HG03575 (cell line): ENCODE measurements at regions not wholly inside any gene's neighbourhood (a gene's known extent, or its start where the extent isn't known, plus 50 kb on each side); places are given as distances from the start of the nearest gene placed in this dataset.
"Not testable (repeated sequence)": the region's sequence is repeated elsewhere in the genome, so short reads cannot be mapped to it uniquely, and the experiment has no call there.

Experiments
- ATAC-seq: cut with Tn5 transposase; IDR thresholded peaks from one replicate; pipeline ENCODE4 v1.9.1; 2021; ENCODE audit not compliant: unreplicated experiment, insufficient number of reproducible peaks, low FRiP score; ENCODE audit errors: extremely low read depth

DNA sequence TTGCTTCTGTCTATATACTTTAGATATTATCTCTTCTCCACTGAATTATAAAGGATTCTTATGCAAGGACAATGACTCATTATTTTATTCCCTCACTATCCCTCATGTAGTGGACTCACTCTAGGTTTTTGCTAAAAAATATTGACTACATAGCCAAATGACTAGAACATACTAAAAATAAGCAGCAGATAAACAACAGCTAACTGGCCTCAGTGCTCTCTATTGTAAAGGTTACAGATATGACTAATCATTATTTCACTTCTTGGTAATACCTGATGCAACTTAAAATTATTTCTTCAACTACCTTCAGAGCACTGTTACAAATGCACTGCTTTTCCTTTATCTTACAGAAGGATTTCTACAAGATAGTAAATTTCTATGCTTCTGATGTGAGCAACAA lies 147.6 kb upstream of the DEPDC1 start:
- no peak for ATAC-seq

DNA sequence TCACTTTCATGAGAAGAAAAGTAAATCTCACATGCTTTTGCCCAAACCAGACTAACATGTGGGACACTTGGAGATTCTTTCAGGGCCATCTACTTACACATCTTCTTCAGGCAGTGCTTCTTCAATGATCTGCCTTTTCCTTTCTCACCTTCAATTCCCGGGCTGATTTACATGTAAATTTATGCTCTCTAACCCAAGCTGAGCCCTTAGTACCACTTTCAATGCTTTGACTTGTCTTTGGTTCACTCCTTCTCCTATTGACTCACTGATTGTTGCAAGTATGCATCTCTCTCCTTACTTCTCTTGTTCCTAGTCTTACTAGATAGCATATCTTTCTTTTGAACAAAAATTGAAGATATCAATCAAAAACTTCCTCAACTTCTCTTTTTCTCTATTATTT lies 154.2 kb upstream of the DEPDC1 start:
- ATAC-seq: no peak

DNA sequence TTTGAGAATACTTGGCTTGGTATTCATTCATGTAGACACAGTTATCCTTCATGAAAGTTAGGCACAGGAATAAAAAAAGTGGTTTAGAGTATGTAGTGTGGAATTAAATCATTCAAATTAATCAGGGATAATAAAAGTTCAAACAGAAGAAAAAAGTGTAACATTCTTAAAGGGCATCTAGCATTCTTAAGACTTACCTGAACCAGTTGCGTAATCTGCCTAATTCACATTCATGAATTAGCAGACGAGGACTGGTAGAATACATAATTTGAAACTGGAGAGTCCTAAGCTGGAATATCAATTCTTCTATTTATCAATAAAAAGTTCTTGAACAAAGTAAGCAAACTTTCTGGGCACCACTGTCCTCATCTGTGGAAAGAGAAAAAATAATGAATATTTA lies 157.0 kb upstream of the DEPDC1 start:
- no peak for ATAC-seq

GRCh38 chr1:68673771-68674170 lies 176.9 kb upstream of the DEPDC1 start:
- ATAC-seq: no peak

DNA sequence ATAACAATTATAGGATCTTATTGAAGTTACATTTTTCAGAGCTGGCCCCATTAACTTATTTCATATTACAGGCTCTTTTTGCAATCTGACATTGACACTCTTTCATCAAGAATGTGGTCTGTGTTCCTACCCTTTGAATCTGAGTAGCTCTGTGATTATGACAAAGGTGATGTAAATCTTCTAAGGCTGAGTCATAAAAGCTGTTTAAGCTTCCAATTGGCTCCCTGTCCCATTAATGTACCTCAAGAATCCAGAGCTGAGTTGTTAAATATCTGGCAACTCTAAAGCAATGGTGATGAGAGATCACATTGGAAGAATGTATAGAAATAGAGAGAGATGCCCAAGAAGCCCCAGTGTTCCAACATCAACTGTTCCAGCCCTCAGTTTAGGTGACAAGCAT lies 178.5 kb upstream of the DEPDC1 start:
- no peak for ATAC-seq

- ATAC-seq: no peak
Measured at GRCh38 chr1:68677684-68678351, 180.9 kb upstream of the DEPDC1 start.

DNA sequence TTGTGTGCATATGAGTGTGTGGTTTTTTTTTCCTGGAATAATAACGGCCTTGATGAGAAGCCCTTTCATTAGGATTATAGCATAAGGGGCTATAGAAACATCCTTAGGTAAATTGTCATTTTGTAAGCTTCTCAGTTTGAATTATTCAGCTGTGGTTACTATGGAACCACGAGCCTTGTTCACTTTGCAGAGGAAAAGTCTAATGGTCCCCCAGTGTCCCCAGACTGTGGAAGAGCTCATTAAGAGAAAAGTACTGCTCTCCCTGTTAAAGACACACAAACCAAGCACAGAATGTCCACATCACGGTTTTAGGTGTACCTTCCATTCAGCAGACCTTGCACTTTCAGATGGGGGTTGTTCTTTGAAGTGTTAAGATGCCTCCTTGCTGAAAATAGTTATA lies 199.3 kb upstream of the DEPDC1 start:
- no peak for ATAC-seq

GRCh38 chr1:68703921-68704354 lies 207.1 kb upstream of the DEPDC1 start:
- ATAC-seq: no peak

DNA sequence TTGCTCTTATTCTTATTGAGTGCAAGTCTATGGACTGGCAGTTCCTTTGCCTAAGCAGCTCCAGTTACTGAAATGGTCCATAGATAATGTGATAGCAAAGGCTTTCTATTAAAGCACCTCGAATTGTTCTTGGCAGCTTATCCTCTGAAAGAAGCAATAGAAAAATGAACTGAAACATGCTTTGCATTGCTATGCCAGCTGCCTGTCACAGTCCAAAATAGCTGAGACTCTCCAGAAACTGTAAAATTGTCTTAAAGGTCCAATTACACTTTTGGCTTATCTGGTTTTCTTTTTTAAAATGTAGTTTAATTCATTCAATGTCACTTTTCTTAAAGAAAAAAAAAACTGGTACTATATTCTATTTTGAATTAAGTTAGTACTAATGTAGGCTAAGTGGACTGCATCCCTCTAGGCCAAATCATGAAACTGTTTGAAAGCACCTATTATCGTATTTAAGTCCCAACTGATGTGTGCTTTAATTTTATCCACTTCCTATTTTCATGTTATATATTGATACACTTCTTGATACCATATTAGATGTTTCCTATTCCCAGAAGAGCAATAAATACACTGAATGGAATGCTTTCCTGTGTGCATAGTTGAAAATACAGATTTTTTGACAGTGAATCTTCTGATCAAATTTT lies 208.0 kb upstream of the DEPDC1 start:
- ATAC-seq: no peak

DNA sequence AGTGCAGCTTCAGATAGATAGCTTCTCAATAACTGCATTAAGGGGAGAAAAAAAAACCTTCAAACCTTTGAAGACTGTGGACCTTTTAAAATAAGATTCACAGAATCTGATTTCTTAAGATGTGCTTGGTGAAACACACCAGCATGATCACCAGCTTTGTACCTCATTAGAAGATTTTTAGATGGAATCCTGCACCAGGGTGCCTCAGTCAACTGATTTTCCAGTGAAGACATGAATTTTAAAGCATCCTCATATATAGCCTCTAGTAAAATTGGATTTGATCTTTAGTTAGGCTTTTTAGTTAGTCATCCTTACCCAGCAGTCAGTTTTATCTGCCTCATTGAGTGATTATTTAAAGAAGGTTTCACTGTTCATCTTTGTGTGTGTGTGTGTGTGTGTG lies 208.6 kb upstream of the DEPDC1 start:
- no peak for ATAC-seq

DNA sequence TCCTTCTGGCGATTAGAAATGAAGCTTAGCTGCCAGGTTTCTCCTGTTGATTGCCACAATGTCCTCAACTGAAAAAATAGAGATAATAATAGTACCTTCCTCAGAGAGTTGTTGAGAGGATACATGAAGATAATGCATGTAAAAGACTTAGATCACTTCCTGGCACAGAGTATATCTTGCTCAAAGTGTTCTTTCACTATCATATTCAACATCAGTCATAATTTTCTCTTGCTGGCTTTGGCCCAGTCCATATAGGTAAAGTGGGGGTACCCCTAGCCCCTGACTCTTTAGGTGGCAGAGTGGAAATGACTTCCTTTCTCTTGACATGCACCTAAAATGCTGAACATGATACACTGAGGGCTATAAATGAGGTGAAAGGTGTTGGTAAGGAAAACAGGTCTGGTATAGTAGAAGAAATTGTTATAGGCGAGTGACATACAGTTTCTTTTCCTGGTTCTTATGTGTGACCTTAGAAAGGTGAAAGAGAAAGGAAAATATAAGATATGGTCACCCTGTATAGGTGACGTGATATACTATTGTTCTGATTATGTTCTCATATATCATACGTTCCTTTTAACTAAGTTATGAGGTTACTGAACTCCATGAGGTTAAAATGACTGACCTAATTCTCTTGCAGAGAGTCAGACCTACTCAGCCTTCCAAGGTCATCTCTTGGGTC lies 209.9 kb upstream of the DEPDC1 start:
- no peak for ATAC-seq

DNA sequence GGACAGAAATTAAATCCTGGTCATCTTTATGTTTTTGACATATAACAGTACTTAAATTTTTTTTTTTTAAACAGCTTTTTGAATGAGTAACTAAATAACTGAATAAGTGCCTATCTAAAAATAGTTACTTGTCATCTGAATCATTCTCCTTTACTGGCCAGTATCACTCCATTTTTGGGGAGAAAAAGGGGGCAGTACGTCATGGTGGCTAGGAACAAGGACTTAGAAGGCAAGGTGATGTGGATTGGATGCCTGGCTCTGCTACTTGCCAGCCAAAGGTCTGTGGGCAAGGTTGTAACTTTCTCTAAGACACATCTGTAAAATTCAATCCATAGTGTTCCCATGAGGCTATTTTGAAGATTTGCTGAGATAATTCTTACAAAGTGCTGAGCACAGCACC lies 220.4 kb upstream of the DEPDC1 start:
- ATAC-seq: no peak

GRCh38 chr1:68720476-68720875 lies 223.6 kb upstream of the DEPDC1 start:
- ATAC-seq: no peak

DNA sequence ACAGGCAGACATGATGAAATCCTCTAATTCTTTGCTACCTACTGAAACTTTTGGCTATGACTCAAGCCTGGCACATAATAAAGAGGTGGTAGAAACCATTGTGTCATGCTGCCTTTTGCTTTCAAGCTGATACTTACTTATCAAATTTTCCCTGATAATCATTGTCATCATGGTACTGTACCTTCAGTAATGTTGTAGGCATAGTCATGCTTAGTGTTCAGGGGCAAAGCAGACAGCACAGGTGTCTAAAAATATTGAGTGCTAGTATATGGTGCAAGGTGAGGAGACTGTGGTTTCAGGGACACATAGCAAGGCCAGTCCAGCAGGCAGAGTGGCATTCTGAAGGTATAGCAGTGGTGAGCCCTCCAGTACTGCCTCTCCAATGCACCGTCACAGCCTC lies 226.9 kb upstream of the DEPDC1 start:
- ATAC-seq: no peak

- no peak for ATAC-seq
Measured at GRCh38 chr1:68725001-68725752, 228.3 kb upstream of the DEPDC1 start.

DNA sequence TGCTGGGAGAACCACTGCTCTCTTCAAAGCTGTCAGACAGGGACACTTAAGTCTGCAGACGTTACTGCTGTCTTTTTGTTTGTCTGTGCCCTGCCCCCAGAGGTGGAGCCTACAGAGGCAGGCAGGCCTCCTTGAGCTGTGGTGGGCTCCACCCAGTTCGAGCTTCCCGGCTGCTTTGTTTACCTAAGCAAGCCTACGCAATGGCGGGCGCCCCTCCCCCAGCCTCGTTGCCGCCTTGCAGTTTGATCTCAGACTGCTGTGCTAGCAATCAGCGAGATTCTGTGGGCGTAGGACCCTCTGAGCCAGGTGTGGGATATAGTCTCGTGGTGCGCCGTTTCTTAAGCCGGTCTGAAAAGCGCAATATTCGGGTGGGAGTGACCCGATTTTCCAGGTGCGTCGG lies 242.6 kb upstream of the DEPDC1 start:
- not testable (repeated sequence) for ATAC-seq

- ATAC-seq: no peak
Measured at GRCh38 chr1:68745011-68745410, 248.1 kb upstream of the DEPDC1 start.

- ATAC-seq: no peak
Measured at GRCh38 chr1:68745451-68745850, 248.6 kb upstream of the DEPDC1 start.

- ATAC-seq: no peak
Measured at GRCh38 chr1:68746378-68746777, 249.5 kb upstream of the DEPDC1 start.

GRCh38 chr1:68751723-68752122 lies 254.8 kb upstream of the DEPDC1 start:
- ATAC-seq: no peak
